HUES6 (cell line): ENCODE measurements at regions not wholly inside any gene's neighbourhood (a gene's known extent, or its start where the extent isn't known, plus 50 kb on each side); places are given as distances from the start of the nearest gene placed in this dataset.

Source experiments
- H3K27ac ChIP-seq: 2 replicates; pipeline ENCODE4 v1.7.0; 2013; ENCODE audit warnings: low read depth, mild to moderate bottlenecking, low read length, inconsistent platforms
- H3K27me3 ChIP-seq: 2 replicates; pipeline ENCODE4 v1.6.1; 2013; ENCODE audit warnings: low read length; ENCODE audit not compliant: control insufficient read depth, insufficient read depth
- H3K36me3 ChIP-seq: 2 replicates; pipeline ENCODE4 v1.6.1; 2013; ENCODE audit warnings: low read length; ENCODE audit not compliant: control insufficient read depth, insufficient read depth
- H3K4me1 ChIP-seq: 2 replicates; pipeline ENCODE4 v1.6.1; 2013; ENCODE audit warnings: low read length; ENCODE audit not compliant: control insufficient read depth, insufficient read depth
- H3K4me3 ChIP-seq: 2 replicates; pipeline ENCODE4 v1.5.1; 2013; ENCODE audit warnings: low read depth, low read length
- H3K9ac ChIP-seq: one replicate; pipeline ENCODE4 v1.6.1; 2013; ENCODE audit warnings: mild to moderate bottlenecking, low read length
- H3K9me3 ChIP-seq: 2 replicates; pipeline ENCODE4 v1.6.1; 2013; ENCODE audit warnings: low read depth, low read length; ENCODE audit not compliant: control insufficient read depth, insufficient read depth

DNA sequence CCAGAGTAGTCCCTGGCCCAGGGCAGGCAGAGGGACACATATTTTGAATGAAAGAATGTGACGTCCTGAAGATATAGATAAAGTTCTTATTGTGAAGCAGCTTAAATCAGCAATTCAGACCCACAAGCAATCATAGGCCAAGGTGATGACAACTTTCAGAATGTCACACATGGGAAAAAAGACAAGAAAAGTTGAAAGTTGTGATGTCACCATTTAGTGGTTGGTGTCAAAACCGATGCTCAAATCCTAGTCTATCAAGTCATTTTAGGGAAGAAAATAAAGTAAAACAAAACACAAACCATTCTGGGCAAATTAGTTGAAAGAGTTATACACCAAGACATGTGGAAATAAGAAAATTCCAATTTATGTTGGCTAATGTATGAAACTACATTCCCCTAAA lies 710.8 kb downstream of the DOK5 start:
- Histone ChIP-seq H3K27ac (no peak overlapping the region), H3K27me3 (no peaks in the 10 kb centered on the region), H3K9ac (no peak overlapping the region), H3K36me3 (no peaks in the 10 kb centered on the region), H3K4me3 (no peak overlapping the region), H3K4me1 (no peaks in the 10 kb centered on the region), H3K9me3 (peaks cover 3% of the 10 kb centered on the region; the same call in 1 of the 2 replicates)

DNA sequence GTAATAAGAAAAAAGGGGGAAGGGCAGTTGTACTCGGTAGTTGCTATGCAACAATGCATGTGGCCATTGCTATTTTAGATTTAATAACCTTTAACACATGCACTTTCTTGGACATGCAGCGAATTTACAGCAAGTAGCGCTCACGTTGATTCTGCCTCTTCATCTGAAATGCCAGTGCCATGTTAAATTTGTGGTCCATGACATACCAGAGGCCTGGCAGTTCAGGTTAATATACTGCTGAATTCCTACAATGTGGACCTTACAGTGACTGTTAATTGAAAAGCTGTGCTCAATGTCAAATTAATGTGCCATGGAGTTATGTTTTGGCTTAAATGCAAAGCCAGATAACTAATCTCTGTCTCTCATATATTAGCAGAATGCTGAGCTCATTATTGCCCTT lies 699.7 kb downstream of the DOK5 start:
- Histone ChIP-seq H3K4me1 (no peaks in the 10 kb centered on the region), H3K27ac (no peak overlapping the region), H3K4me3 (no peak overlapping the region), H3K36me3 (no peaks in the 10 kb centered on the region), H3K9me3 (0 out of 2 replicates have a peak, but pooled peaks cover 2% of the 10 kb centered on the region), H3K27me3 (no peaks in the 10 kb centered on the region), H3K9ac (no peak overlapping the region)

DNA sequence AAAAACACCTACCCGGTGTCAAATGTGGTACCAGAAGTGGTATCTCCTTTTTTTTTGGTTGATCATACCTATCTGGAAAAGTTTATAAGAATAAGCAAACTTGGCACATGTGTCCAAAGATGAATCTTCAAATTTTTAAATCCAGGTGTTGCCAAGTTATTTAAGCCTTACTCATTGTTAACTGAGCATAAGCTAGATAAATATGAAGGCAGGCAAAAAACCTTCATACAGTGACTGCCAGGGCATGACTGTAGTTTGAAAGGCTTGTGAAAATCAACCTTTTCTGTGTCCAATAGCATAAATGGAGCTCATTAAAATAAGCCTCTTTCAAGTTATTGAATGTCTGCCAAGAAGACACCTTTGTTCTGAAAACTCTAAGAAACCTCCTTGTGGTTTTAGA lies 699.2 kb downstream of the DOK5 start:
- Histone ChIP-seq H3K27ac (no peak overlapping the region), H3K36me3 (no peaks in the 10 kb centered on the region), H3K9me3 (no peaks in the 10 kb centered on the region), H3K27me3 (no peaks in the 10 kb centered on the region), H3K4me3 (no peak overlapping the region), H3K4me1 (no peaks in the 10 kb centered on the region), H3K9ac (no peak overlapping the region)

DNA sequence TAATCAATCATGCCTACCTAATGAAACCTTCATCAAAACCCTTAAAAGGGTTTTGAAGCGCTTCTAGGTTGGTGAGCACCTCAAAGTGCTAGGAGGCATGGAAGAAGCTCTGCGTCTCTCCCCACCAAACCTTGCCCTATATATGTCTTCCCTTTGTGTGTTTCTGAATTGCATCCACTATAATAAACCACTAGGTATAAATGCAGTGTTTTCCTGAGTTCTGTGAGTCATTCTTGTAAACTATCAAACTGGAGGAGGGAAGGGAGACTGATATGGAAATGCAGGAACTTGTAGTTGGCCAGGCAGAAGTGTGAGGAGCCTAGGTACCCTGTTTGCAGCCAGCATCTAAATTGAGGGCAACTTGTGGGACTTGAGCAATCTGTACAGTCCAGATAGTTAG lies 698.8 kb downstream of the DOK5 start:
- Histone ChIP-seq H3K27me3 (no peaks in the 10 kb centered on the region), H3K36me3 (no peaks in the 10 kb centered on the region), H3K9me3 (no peaks in the 10 kb centered on the region), H3K4me1 (no peaks in the 10 kb centered on the region), H3K4me3 (no peak overlapping the region), H3K27ac (no peak overlapping the region), H3K9ac (no peak overlapping the region)

DNA sequence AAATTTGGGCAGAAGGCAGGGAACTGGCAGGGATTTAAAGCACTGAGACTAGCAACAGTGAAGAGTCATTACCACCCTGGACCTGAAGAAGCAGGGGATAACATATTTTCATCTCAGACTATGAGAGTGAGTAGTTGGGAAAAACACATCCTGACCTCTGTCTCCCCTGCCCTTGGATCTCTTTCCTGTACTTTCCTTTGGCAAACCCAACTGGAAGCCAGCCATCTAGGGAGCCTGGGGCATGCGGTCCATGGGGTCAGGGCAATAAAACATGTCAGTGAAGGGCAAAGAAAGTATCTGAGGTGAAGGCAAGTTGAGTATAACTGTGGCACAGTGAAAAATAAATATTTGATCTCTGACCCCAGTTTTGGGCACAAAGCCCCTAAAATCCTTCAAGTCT lies 698.2 kb downstream of the DOK5 start:
- Histone ChIP-seq H3K9ac (no peak overlapping the region), H3K4me3 (no peak overlapping the region), H3K27me3 (no peaks in the 10 kb centered on the region), H3K4me1 (no peaks in the 10 kb centered on the region), H3K36me3 (no peaks in the 10 kb centered on the region), H3K9me3 (no peaks in the 10 kb centered on the region), H3K27ac (no peak overlapping the region)

DNA sequence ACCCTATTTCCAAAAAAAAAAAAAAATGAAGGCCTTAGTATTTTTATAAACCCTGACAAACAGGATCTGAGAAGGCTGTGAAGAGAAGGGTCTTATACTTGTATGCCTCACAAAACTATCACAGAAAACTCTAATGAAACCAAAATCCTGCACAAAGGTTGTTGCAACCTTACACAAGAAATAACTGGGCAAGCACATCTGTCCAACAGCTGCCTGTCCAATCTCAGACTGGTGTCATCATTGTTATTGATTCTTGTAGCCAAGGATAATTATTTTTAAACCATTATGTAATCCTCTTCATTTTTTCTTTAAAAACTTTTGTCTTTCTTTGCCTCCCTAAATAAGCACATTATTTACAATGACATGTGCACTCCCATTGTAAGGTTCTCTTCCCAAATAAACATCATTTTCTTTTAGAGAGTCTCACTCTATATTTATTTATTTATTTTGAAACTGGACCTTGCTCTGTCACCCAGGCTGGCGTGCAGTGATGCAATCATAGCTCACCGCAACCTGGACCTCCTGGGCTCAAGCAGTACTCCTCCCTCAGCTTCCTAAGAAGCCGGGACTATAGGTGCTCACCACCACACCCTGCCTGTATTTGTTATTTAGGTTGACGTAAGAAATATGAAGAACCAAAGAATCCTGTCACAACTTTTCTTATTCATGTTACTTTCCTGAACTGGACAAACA lies 697.1 kb downstream of the DOK5 start:
- H3K9ac ChIP-seq, result no peak overlapping the region
- H3K9me3 ChIP-seq, result no peaks in the 10 kb centered on the region
- H3K27me3 ChIP-seq, result no peaks in the 10 kb centered on the region
- H3K27ac ChIP-seq, result no peak overlapping the region
- H3K36me3 ChIP-seq, result no peaks in the 10 kb centered on the region
- H3K4me3 ChIP-seq, result no peak overlapping the region
- H3K4me1 ChIP-seq, result no peaks in the 10 kb centered on the region

DNA sequence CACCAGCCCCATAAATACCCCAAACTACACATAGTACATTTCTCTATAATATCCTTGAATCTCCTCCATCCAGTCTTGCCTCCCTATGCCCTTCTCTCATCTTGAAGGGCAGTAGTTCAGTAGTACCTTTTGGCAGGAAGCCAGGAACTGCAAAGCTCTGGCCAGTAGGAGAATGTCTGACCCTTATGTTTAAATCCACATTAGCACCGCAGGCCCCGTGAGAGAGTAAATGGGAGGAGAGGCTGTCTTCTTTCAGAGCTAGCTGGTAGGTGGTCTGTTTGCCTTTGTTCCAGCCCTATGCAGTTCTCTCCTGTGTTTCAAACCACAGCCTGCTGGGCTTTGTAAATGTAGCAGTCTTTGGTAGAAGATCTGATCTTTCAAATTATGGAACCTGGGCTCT lies 690.7 kb downstream of the DOK5 start:
- Histone ChIP-seq H3K27ac (no peak overlapping the region), H3K36me3 (no peaks in the 10 kb centered on the region), H3K9ac (no peak overlapping the region), H3K4me3 (no peak overlapping the region), H3K9me3 (no peaks in the 10 kb centered on the region), H3K27me3 (no peaks in the 10 kb centered on the region), H3K4me1 (peaks cover 12% of the 10 kb centered on the region)

DNA sequence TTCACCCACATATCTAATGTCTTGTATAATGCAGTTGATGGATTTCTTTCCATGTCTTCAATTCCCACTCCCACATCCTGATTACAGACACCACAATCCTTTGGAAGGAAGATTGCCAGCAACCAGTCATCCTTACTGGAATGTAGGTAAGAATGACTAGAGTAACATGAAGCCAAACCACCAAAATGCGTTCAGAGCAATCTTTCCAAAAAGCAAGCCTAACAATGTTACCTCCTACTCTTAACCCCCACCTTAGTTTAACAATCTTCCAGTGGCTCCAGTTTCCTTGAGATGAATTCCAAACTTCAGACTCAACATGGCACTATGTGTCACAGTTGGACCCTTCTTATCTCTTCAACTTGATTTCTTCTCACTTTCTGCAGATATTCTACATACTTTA lies 685.6 kb downstream of the DOK5 start:
- no peaks in the 10 kb centered on the region for H3K9me3 ChIP-seq
- no peaks in the 10 kb centered on the region for H3K36me3 ChIP-seq
- peaks cover 5% of the 10 kb centered on the region for H3K4me1 ChIP-seq
- H3K27me3 ChIP-seq, result no peaks in the 10 kb centered on the region
- H3K9ac ChIP-seq, result no peak overlapping the region
- no peak overlapping the region for H3K27ac ChIP-seq
- no peak overlapping the region for H3K4me3 ChIP-seq

DNA sequence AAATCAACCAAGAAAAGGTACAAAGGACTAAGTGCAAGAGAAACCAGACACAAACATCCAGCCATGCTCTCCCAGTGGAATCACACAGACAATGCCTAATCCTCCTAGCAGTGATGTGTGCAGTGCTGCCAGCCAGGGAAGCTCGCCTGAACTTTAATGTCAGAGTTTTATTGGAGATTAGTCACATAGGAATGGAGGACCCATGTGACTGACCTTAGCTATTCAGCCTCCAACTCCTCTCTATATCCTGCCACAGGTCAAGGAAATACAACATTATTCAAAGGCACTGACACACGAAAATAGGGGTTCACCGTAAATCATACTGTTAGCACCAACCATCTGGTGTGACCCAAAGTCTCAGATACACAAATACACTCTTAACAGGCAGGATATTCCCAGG lies 684.6 kb downstream of the DOK5 start:
- Histone ChIP-seq H3K36me3 (no peaks in the 10 kb centered on the region), H3K27ac (no peak overlapping the region), H3K9me3 (no peaks in the 10 kb centered on the region), H3K4me3 (no peak overlapping the region), H3K9ac (no peak overlapping the region), H3K4me1 (no peaks in the 10 kb centered on the region), H3K27me3 (no peaks in the 10 kb centered on the region)

DNA sequence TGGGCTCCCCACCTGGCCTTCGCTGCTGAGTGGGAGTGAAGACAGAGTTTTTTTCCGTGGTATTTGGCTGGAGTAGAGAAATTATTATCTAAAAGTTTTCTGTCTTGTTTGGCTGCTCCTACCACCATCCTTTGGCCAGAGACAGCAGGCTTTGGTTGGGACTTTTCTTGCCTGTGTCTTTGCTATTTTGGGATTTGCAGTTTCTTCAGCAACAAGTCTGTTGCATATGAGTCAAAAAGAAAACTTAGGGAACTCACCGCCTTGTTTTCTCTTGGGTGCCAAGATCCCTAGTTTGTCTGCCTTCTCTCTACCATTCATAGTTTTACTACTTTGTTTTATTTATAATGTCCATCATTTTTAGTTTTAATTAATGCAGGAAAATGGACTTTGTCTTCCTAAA lies 683.8 kb downstream of the DOK5 start:
- H3K36me3 ChIP-seq, result no peaks in the 10 kb centered on the region

DNA sequence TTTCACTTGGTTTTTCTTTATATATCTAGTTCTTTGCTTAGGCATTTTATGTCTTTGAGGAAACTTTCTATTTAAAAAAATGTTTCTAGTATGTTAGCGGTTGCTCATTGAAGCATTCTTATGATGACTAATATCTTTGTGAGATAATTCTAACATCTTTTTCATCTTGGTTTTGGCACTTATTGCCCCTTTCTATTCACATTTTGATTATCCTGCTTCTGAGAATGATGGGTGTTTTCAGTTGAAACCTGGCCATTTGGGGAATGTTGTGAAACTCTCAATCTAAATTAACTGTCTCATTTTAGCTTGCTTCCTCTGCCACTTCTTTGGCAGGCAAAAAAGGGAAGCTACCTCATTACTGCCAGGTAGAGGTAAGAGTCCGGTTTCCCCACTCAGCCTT lies 683.1 kb downstream of the DOK5 start:
- Histone ChIP-seq H3K4me3 (no peak overlapping the region), H3K9me3 (no peaks in the 10 kb centered on the region)

More for the DNA sequence above, 683.8 kb downstream of the DOK5 start:
- no peaks in the 10 kb centered on the region for H3K27me3 ChIP-seq
- H3K4me3 ChIP-seq, result no peak overlapping the region
- no peaks in the 10 kb centered on the region for H3K9me3 ChIP-seq
- H3K9ac ChIP-seq, result no peak overlapping the region
- no peak overlapping the region for H3K27ac ChIP-seq
- H3K4me1 ChIP-seq, result no peaks in the 10 kb centered on the region

DNA sequence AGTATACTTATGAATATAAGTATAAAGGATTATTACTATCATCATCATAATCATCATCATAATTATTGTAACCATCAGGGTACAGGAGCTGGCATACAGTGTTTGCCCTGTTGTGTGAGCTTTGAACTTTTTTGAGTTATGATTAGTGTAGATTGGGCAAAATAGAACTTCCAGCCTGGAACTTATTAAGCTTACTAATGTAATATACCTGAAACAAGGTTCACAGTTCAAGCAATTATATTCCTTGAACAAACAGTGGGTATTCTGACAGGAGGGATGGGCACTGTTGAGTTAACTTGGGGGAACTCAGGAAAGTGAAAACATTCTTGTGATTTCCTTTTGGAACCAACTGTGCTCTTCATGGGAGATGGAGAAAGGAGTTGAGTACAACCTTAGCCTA lies 680.0 kb downstream of the DOK5 start:
- H3K4me1 ChIP-seq, result no peaks in the 10 kb centered on the region
- no peaks in the 10 kb centered on the region for H3K27me3 ChIP-seq
- H3K4me3 ChIP-seq, result no peak overlapping the region
- H3K27ac ChIP-seq, result no peak overlapping the region
- no peaks in the 10 kb centered on the region for H3K36me3 ChIP-seq
- H3K9me3 ChIP-seq, result no peaks in the 10 kb centered on the region
- no peak overlapping the region for H3K9ac ChIP-seq

More for the DNA sequence above, 683.1 kb downstream of the DOK5 start:
- Histone ChIP-seq H3K27ac (no peak overlapping the region), H3K9ac (no peak overlapping the region), H3K4me1 (no peaks in the 10 kb centered on the region), H3K36me3 (no peaks in the 10 kb centered on the region), H3K27me3 (no peaks in the 10 kb centered on the region)
